Left lung (tissue), 4 donors: ENCODE measurements at regions not wholly inside any gene's neighbourhood (a gene's known extent, or its start where the extent isn't known, plus 50 kb on each side); places are given as distances from the start of the nearest gene placed in this dataset.

ENCODE experiments used
- ATAC-seq: fragments of 200-7000 bp; cut with Tn5 transposase; one replicate; pipeline ENCODE4 v1.9.1; 2020; ENCODE audit warnings: moderate library complexity
- DNase-seq, 4 donors: peaks; one replicate each; pipeline ENCODE4 v3.0.0-alpha.2; 2013 to 2020
- H3K27ac ChIP-seq, 2 donors: fragments of 200-600 bp; sonication (generic) in 1 of 2; one replicate each; pipeline versions ENCODE4 v1.5.0 to v1.8.0; 2020 to 2021
- H3K27me3 ChIP-seq, 2 donors: fragments of 200-600 bp; sonication (generic) in 1 of 2; one replicate each; pipeline versions ENCODE4 v1.5.0 to v1.8.0; 2020 to 2021
- H3K36me3 ChIP-seq, 2 donors: fragments of 200-600 bp; sonication (generic) in 1 of 2; one replicate each; pipeline versions ENCODE4 v1.5.0 to v1.8.0; 2020 to 2021
- H3K4me1 ChIP-seq, 2 donors: fragments of 200-600 bp; one replicate each; pipeline ENCODE4 v1.8.0; 2021
- H3K4me3 ChIP-seq, 2 donors: fragments of 200-600 bp; sonication (generic) in 1 of 2; one replicate each; pipeline versions ENCODE4 v1.5.0 to v1.8.0; 2020 to 2021; ENCODE audit warnings: mild to moderate bottlenecking in 1 of 2
- H3K9me3 ChIP-seq, 2 donors: fragments of 200-600 bp; sonication (generic) in 1 of 2; one replicate each; pipeline versions ENCODE4 v1.5.0 to v1.8.0; 2020 to 2021
- intact Hi-C, 2 donors: fragments of 100-400 bp; cut with DNase I; formaldehyde crosslinking; loops; one replicate each; pipeline versions ENCODE4 v1.11.2 to v1.14.2; 2022
- TF ChIP-seq, protein P1 (sequence below), 2 donors: fragments of 200-600 bp; sonication (generic) in 1 of 2; IDR thresholded peaks; one replicate each; pipeline versions ENCODE4 v1.5.0 to v1.8.0; 2021; ENCODE audit warnings: antibody characterized with exemption in 2 of 2
- donor health status: DM: no; HTN: yes; CAD: no.
- donor health status: DM: no; HTN: no; CAD: no.

DNA sequence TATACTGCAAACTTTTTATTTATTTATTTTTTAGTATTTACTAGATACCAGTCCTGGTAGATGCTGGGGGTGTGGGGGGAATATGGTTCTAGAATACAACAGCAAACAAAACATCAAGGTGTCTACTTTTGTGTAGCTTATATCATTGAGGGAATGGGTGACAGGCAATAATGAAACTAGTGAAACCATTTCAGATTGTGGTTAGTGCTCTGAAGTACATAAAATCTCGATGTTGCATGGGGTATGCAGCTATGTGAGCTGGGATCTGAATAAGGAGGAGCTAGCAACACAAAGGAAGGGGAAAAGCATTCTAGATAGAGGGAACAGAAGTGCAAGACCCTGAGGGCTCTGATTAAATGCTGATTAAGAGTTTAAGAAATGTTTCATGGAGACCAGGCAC, 103.5 kb downstream of the WT1 start:
- ATAC-seq (no peak), DNase-seq (no peak)
- H3K27ac ChIP-seq: no peak overlapping the region
- H3K4me3 ChIP-seq: no peak overlapping the region
- TF ChIP-seq, protein P1, sequence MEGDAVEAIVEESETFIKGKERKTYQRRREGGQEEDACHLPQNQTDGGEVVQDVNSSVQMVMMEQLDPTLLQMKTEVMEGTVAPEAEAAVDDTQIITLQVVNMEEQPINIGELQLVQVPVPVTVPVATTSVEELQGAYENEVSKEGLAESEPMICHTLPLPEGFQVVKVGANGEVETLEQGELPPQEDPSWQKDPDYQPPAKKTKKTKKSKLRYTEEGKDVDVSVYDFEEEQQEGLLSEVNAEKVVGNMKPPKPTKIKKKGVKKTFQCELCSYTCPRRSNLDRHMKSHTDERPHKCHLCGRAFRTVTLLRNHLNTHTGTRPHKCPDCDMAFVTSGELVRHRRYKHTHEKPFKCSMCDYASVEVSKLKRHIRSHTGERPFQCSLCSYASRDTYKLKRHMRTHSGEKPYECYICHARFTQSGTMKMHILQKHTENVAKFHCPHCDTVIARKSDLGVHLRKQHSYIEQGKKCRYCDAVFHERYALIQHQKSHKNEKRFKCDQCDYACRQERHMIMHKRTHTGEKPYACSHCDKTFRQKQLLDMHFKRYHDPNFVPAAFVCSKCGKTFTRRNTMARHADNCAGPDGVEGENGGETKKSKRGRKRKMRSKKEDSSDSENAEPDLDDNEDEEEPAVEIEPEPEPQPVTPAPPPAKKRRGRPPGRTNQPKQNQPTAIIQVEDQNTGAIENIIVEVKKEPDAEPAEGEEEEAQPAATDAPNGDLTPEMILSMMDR (IDR thresholded peaks at IDR 0.05): no peak
- peaks cover 0 to 12% of the 10 kb centered on the region in 2 donors for H3K4me1 ChIP-seq
- no peaks in the 10 kb centered on the region for H3K9me3 ChIP-seq
- H3K36me3 ChIP-seq: no peaks in the 10 kb centered on the region
- intact Hi-C loops: no loop called here
- H3K27me3 ChIP-seq: peaks cover 11 to 61% of the 10 kb centered on the region in 2 donors

DNA sequence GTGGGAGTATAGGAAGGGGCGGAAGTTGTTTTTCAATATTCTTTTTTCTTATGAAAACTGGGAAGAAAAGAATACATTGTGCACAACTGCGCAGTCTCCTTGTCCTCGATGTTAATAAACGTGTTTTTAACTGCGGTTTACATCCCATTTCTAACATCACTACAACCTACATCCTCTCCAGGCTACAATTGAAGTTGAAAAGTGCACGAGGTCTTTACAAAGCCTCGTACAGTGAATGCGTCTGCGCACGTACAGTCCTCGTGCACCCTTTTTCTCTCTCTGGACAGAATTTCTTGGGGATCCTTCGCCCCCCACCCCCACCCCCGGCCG, 102.4 kb downstream of the WT1 start:
- no peak for DNase-seq
- TF ChIP-seq, protein P1 (IDR thresholded peaks at IDR 0.05): no peak
- Histone ChIP-seq H3K9me3 (no peaks in the 10 kb centered on the region), H3K4me3 (peak overlapping the region; percentile 30 to 32), H3K27me3 (peaks cover 11 to 63% of the 10 kb centered on the region in 2 donors), H3K4me1 (peaks cover 0 to 12% of the 10 kb centered on the region in 2 donors), H3K36me3 (no peaks in the 10 kb centered on the region), H3K27ac (no peak overlapping the region)
- intact Hi-C loops: no loop called here
- no peak for ATAC-seq

DNA sequence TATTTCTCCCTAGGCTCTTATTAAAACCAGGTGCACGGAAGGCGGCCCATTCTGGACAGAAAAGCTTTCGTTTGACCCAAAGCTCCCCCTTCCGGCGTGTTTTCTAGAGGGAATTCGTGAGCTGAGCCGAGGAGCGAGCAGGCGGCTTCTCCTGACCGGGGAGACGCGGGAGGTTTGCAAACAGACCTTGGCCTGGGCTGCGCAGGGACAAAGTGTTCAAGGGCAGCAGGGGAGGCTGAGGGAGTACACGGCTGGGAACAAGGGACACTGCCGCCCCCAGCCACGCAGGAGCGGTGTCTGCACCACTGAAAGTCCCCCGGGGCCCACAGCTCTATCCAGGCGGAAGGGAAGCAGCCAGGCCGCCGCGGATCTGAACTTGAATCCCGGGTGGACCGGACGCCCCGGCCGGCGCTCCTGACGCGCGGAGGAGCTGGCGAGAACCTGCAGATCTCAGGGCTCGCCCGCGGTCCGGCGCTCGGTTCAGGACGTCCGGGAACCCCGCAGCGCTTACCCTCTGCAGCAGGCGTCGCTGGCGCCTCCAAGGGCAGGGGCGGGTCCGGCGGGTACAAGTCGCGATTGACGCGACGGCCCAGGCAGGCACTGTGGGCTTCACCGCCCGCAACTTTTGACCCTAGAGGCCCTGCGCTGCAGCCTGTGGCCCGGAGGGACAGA, 101.9 kb downstream of the WT1 start:
- intact Hi-C loops: no loop called here
- peak; percentile 94 for ATAC-seq
- H3K27ac ChIP-seq: no peak overlapping the region
- peak; percentile 41 to 84 (median 64) for DNase-seq
- no peaks in the 10 kb centered on the region for H3K9me3 ChIP-seq
- peak overlapping the region; percentile 30 to 32 for H3K4me3 ChIP-seq
- TF ChIP-seq, protein P1 (IDR thresholded peaks at IDR 0.05): no peak
- H3K4me1 ChIP-seq: peaks cover 0 to 12% of the 10 kb centered on the region in 2 donors
- H3K27me3 ChIP-seq: peaks cover 11 to 63% of the 10 kb centered on the region in 2 donors
- no peaks in the 10 kb centered on the region for H3K36me3 ChIP-seq

DNA sequence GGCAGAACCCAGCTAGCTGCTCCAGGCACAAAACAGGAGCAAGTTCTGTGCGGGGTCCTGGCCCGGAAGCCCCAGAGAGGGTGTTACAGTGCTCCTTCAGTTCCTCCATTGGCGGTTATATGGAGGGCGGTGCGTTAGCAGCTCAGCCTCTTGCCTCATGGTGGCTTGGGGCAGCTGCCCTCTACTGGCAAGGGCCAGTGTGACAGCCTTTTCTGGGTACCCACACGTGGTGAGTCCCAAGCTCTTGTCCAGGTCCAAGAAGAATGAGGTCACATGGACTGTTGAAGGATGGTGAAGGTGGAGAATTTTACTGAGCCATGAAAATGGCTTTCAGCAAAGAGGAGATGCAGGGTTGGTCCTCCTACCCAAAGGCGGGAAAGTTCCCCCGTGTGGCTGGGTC, 100.5 kb downstream of the WT1 start:
- DNase-seq: no peak
- Histone ChIP-seq H3K27ac (no peak overlapping the region), H3K9me3 (no peaks in the 10 kb centered on the region), H3K4me3 (no peak overlapping the region), H3K36me3 (no peaks in the 10 kb centered on the region), H3K4me1 (peaks cover 0 to 12% of the 10 kb centered on the region in 2 donors), H3K27me3 (peaks cover 11 to 63% of the 10 kb centered on the region in 2 donors)
- ATAC-seq: no peak
- intact Hi-C loops: no loop called here
- TF ChIP-seq, protein P1 (IDR thresholded peaks at IDR 0.05): no peak
